GM18505 (cell line): ENCODE measurements at regions not wholly inside any gene's neighbourhood (a gene's known extent, or its start where the extent isn't known, plus 50 kb on each side); places are given as distances from the start of the nearest gene placed in this dataset.

ENCODE experiments used
- ATAC-seq: cut with Tn5 transposase; IDR thresholded peaks from one replicate; pipeline ENCODE4 v1.9.1; 2021; ENCODE audit not compliant: unreplicated experiment
- POLR2A ChIP-seq: IDR thresholded peaks from 4 replicates; pipeline ENCODE4 v1.6.1; 2011; ENCODE audit warnings: borderline replicate concordance; ENCODE audit not compliant: insufficient read depth, insufficient read length; ENCODE audit errors: extremely low read depth

- no peak for TF ChIP-seq POLR2A
- ATAC-seq: no peak
Observed at GRCh38 chr14:71185637-71186036, 278.4 kb downstream of the PCNX1 start.

- TF ChIP-seq POLR2A: no peak
- ATAC-seq: no peak
Observed at GRCh38 chr14:71187633-71188356, 280.5 kb downstream of the PCNX1 start.

GRCh38 chr14:71190770-71191374, 283.6 kb downstream of the PCNX1 start:
- no peak for ATAC-seq
- no peak for TF ChIP-seq POLR2A

GRCh38 chr14:71193663-71194062, 286.4 kb downstream of the PCNX1 start:
- no peak for TF ChIP-seq POLR2A
- no peak for ATAC-seq

- no peak for TF ChIP-seq POLR2A
- no peak for ATAC-seq
Observed at GRCh38 chr14:71194251-71194650, 287.0 kb downstream of the PCNX1 start.

GRCh38 chr14:71196921-71197320, 289.7 kb downstream of the PCNX1 start:
- no peak for ATAC-seq
- no peak for TF ChIP-seq POLR2A

- TF ChIP-seq POLR2A: no peak
- ATAC-seq: no peak
Observed at GRCh38 chr14:71198687-71199086, 291.4 kb downstream of the PCNX1 start.

GRCh38 chr14:71201840-71202239, 294.6 kb downstream of the PCNX1 start:
- ATAC-seq: no peak

GRCh38 chr14:71202881-71203280, 295.6 kb downstream of the PCNX1 start:
- no peak for TF ChIP-seq POLR2A
- ATAC-seq: no peak

More at GRCh38 chr14:71201840-71202239, 294.6 kb downstream of the PCNX1 start:
- TF ChIP-seq POLR2A: no peak

- TF ChIP-seq POLR2A: no peak
- ATAC-seq: no peak
Observed at GRCh38 chr14:71203306-71203705, 296.0 kb downstream of the PCNX1 start.

GRCh38 chr14:71204231-71204630, 297.0 kb downstream of the PCNX1 start:
- no peak for ATAC-seq
- TF ChIP-seq POLR2A: no peak

- no peak for TF ChIP-seq POLR2A
- no peak for ATAC-seq
Observed at GRCh38 chr14:71204768-71205167, 297.5 kb downstream of the PCNX1 start.

- no peak for TF ChIP-seq POLR2A
- no peak for ATAC-seq
Observed at GRCh38 chr14:71206123-71206522, 298.9 kb downstream of the PCNX1 start.

- ATAC-seq: no peak
- TF ChIP-seq POLR2A: no peak
Observed at GRCh38 chr14:71206766-71207371, 299.6 kb downstream of the PCNX1 start.
